ENCODE measurements at regions not wholly inside any gene's neighbourhood (a gene's known extent, or its start where the extent isn't known, plus 50 kb on each side); places are given as distances from the start of the nearest gene placed in this dataset.

- no TSS peak for BruUV-seq (replicated peaks)
- Histone ChIP-seq H3K4me3 (ENCODE audit: low read depth in 2 of 2, low read length in 2 of 2) (no peak overlapping the region), H3K36me3 (ENCODE audit: control insufficient read depth, insufficient read depth, low read length) (no peaks in the 10 kb centered on the region), H3K27me3 (ENCODE audit: control insufficient read depth, insufficient read depth, low read length) (no peaks in the 10 kb centered on the region), H3K9me3 (ENCODE audit: control insufficient read depth, insufficient read depth, low read depth, low read length) (no peaks in the 10 kb centered on the region), H3K27ac (ENCODE audit: low read length) (no peak overlapping the region), H3K4me1 (ENCODE audit: control insufficient read depth, insufficient read depth, low read length) (no peaks in the 10 kb centered on the region)
- no peak for TF ChIP-seq TCF7L2 (IDR thresholded peaks at IDR 0.05; ENCODE audit: low read depth, low read length)
- no peak for TF ChIP-seq SIN3A (IDR thresholded peaks at IDR 0.05; ENCODE audit: borderline replicate concordance, insufficient read depth, low read depth, low read length)
- TF ChIP-seq POLR2AphosphoS5 (IDR thresholded peaks at IDR 0.05; ENCODE audit: low read depth, low read length) = no peak
- no peak for TF ChIP-seq CTCF (IDR thresholded peaks at IDR 0.05)
- no peak for TF ChIP-seq REST (IDR thresholded peaks at IDR 0.05; ENCODE audit: insufficient read depth in 1 of 2, low read depth in 2 of 2, low read length in 1 of 2)
- no peak for DNase-seq (ENCODE audit: low read depth, low spot score)
- ChIA-PET POLR2A (no interaction called here), CTCF (no interaction called here)
- ATAC-seq = no peak
- intact Hi-C loops (cut with micrococcal nuclease; ENCODE audit: unreplicated experiment) = no loop called here
- in situ Hi-C loops (cut with HindIII; ENCODE audit: low pct_unique_long_range_greater_than_20kb, low sequenced_read_pairs) = no loop called here
Observed at GRCh38 chr19:20276011-20276731, 109.2 kb downstream of the ZNF486 start.

- BruUV-seq (replicated peaks) = no TSS peak
- intact Hi-C loops (cut with micrococcal nuclease; ENCODE audit: unreplicated experiment) = no loop called here
- ChIA-PET CTCF (no interaction called here), POLR2A (no interaction called here)
- in situ Hi-C loops (cut with HindIII; ENCODE audit: low pct_unique_long_range_greater_than_20kb, low sequenced_read_pairs) = no loop called here
- Histone ChIP-seq H3K27ac (ENCODE audit: low read length) (no peak overlapping the region), H3K9me3 (ENCODE audit: control insufficient read depth, insufficient read depth, low read depth, low read length) (no peaks in the 10 kb centered on the region), H3K4me1 (ENCODE audit: control insufficient read depth, insufficient read depth, low read length) (no peaks in the 10 kb centered on the region), H3K4me3 (ENCODE audit: low read depth in 2 of 2, low read length in 2 of 2) (no peak overlapping the region), H3K27me3 (ENCODE audit: control insufficient read depth, insufficient read depth, low read length) (no peaks in the 10 kb centered on the region), H3K36me3 (ENCODE audit: control insufficient read depth, insufficient read depth, low read length) (no peaks in the 10 kb centered on the region)
- ATAC-seq (no peak), DNase-seq (ENCODE audit: low read depth, low spot score) (no peak)
- no peak for TF ChIP-seq TCF7L2 (IDR thresholded peaks at IDR 0.05; ENCODE audit: low read depth, low read length)
- no peak for TF ChIP-seq REST (IDR thresholded peaks at IDR 0.05; ENCODE audit: insufficient read depth in 1 of 2, low read depth in 2 of 2, low read length in 1 of 2)
- no peak for TF ChIP-seq POLR2AphosphoS5 (IDR thresholded peaks at IDR 0.05; ENCODE audit: low read depth, low read length)
- no peak for TF ChIP-seq CTCF (IDR thresholded peaks at IDR 0.05)
- no peak for TF ChIP-seq SIN3A (IDR thresholded peaks at IDR 0.05; ENCODE audit: borderline replicate concordance, insufficient read depth, low read depth, low read length)
Observed at GRCh38 chr19:20273951-20274570, 107.0 kb downstream of the ZNF486 start.
